Common myeloid progenitor, CD34-positive (primary cell): ENCODE measurements at regions not wholly inside any gene's neighbourhood (a gene's known extent, or its start where the extent isn't known, plus 50 kb on each side); places are given as distances from the start of the nearest gene placed in this dataset.
A peak's percentile ranks its signal among the peaks of the same experiment; 100 is the strongest.
"Not testable (repeated sequence)": the region's sequence is repeated elsewhere in the genome, so short reads cannot be mapped to it uniquely, and the experiment has no call there.

Source experiments
- CTCF ChIA-PET: fragments of 350-600 bp; sonication (Branson Sonifier 250); formaldehyde crosslinking; loops from one replicate; lab custom pipeline; 2021; ENCODE audit warnings: antibody characterized with exemption; lab: Charles Lee
- POLR2A ChIA-PET: fragments of 350-600 bp; sonication (Branson Sonifier 250); formaldehyde crosslinking; loops from one replicate; lab custom pipeline; 2021; ENCODE audit warnings: antibody characterized with exemption; lab: Charles Lee
- DNase-seq, 3 donors: peaks; one replicate each; pipeline versions ENCODE4 v3.0.0 to v3.0.0-alpha.2; 2013
- H3K27ac ChIP-seq, 2 experiments: 1 replicate in 1 of 2; 2 replicates in 1 of 2; pipeline ENCODE4 v1.7.0; 2013; ENCODE audit warnings: inconsistent platforms in 2 of 2, low read length in 2 of 2, mild to moderate bottlenecking in 2 of 2, low read depth in 1 of 2, moderate library complexity in 1 of 2; ENCODE audit not compliant: severe bottlenecking in 2 of 2, insufficient read depth in 1 of 2, poor library complexity in 1 of 2
- H3K27me3 ChIP-seq, 5 experiments: replicated peaks in 2 of 5; 1 replicate in 3 of 5; 2 replicates in 2 of 5; pipeline versions ENCODE4 v1.6.1 to v1.7.0; 2013; ENCODE audit warnings: low read length in 4 of 5, mild to moderate bottlenecking in 2 of 5, moderate library complexity in 2 of 5, inconsistent platforms in 1 of 5; ENCODE audit not compliant: insufficient read depth in 5 of 5, control insufficient read depth in 4 of 5
- H3K36me3 ChIP-seq, 4 experiments: 1 replicate in 2 of 4; 2 replicates in 2 of 4; pipeline versions ENCODE4 v1.6.1 to v1.7.0; 2013; ENCODE audit warnings: low read length in 3 of 4, control low read depth in 1 of 4, mild to moderate bottlenecking in 1 of 4; ENCODE audit not compliant: control insufficient read depth in 4 of 4, insufficient read depth in 4 of 4
- H3K4me1 ChIP-seq, 4 experiments: 1 replicate in 3 of 4; 2 replicates in 1 of 4; pipeline versions ENCODE4 v1.6.1 to v1.7.1; 2013; ENCODE audit warnings: low read length in 3 of 4, mild to moderate bottlenecking in 3 of 4, control low read depth in 1 of 4, inconsistent platforms in 1 of 4, moderate library complexity in 1 of 4; ENCODE audit not compliant: control insufficient read depth in 4 of 4, insufficient read depth in 4 of 4; ENCODE audit errors: control extremely low read depth in 1 of 4
- H3K4me3 ChIP-seq, 7 experiments: 1 replicate in 4 of 7; 2 replicates in 3 of 7; pipeline versions ENCODE4 v1.5.1 to v1.7.0; 2013; ENCODE audit warnings: mild to moderate bottlenecking in 7 of 7, low read length in 6 of 7, moderate library complexity in 6 of 7, inconsistent platforms in 2 of 7, low read depth in 2 of 7, control low read depth in 1 of 7; ENCODE audit not compliant: insufficient read depth in 4 of 7, control insufficient read depth in 1 of 7; ENCODE audit errors: extremely low read depth in 1 of 7
- H3K9me3 ChIP-seq, 5 experiments: 1 replicate in 4 of 5; 2 replicates in 1 of 5; pipeline versions ENCODE4 v1.6.1 to v1.7.1; 2013; ENCODE audit warnings: low read length in 4 of 5, mild to moderate bottlenecking in 2 of 5, inconsistent platforms in 1 of 5, low read depth in 1 of 5, moderate library complexity in 1 of 5; ENCODE audit not compliant: control insufficient read depth in 4 of 5, insufficient read depth in 2 of 5; ENCODE audit errors: control extremely low read depth in 1 of 5
- WGBS: methylation state at CpG from one replicate; pipeline ENCODE4 v1.1.5; 2013; ENCODE audit not compliant: insufficient coverage; 5-methylcytosine and 5-hydroxymethylcytosine counted together

DNA sequence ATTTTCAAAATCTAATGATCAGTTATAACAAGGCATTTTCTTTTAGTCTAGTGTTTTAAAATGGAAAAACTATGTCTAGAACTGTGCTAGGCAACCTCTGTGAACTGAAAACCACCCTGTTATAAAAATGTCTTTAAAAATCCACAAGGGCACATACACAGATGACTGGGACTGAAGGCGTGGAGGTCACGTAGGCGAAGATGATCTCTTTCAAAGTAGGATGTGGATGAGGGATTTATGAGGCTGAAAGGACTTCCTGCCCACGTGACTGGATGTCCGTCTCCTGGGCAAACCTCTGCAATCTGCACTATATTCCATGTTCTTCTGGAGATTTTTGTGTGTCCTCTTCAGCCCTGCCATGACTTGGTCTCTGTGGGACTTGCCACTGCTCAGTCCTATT is 84.2 kb upstream of the ZNF536 start:
- Histone ChIP-seq H3K9me3 (no peaks in the 10 kb centered on the region), H3K27ac (no peak overlapping the region), H3K36me3 (no peaks in the 10 kb centered on the region), H3K4me1 (no peaks in the 10 kb centered on the region), H3K4me3 (no peak overlapping the region), H3K27me3 (peaks cover 0 to 27% (median 4%) of the 10 kb centered on the region in 5 experiments)
- ChIA-PET POLR2A (no interaction called here), CTCF (no interaction called here)
- no peak for DNase-seq
- WGBS, result no CpG with 5 or more reads among the region's 5 CpGs

DNA sequence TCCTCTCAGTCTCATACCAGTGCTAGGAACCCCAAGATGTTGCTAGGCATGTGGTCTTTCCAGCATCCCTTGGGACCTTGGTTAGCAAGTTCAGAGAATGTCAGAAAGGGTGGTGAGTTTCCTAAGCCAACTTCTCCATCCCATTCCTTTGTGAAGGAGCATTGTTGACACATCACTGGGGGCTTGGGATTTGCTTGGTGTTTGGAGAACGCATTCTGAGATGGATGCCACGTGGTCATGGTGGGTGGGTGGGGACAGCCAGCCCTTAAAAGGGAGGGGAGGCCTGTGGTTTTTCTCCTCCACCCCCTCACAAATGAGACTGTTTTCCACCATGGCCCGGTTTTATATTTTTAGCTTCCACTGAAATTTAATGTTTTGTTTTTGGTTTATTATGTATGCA is 83.3 kb upstream of the ZNF536 start:
- no peaks in the 10 kb centered on the region for H3K36me3 ChIP-seq
- peaks cover 0 to 22% (median 3%) of the 10 kb centered on the region in 5 experiments for H3K27me3 ChIP-seq
- ChIA-PET CTCF (no interaction called here), POLR2A (no interaction called here)
- WGBS, result no CpG with 5 or more reads among the region's 3 CpGs
- H3K9me3 ChIP-seq, result no peaks in the 10 kb centered on the region
- no peak overlapping the region for H3K27ac ChIP-seq
- DNase-seq, result no peak
- H3K4me1 ChIP-seq, result no peaks in the 10 kb centered on the region
- H3K4me3 ChIP-seq, result peak overlapping the region in 1 of 7 experiments; percentile 1

DNA sequence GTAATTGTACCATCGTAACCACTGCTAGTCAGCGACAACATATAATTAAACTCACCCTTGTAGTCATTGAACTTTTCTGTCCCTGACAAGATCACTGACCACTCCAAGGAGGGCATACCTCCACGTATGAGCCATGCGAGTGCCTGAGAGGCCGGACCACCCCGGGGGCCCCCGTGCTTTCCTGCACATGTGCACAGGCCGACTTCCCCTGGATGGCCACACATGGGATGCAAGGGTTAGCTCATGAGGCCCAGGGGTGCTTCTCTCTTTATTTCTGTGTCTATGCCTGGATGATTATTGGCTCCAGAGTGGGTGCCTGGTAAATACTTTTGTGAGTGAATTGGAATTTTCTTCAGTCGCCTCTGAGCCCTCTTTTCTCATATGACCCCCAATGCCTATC is 82.8 kb upstream of the ZNF536 start:
- ChIA-PET CTCF (no interaction called here), POLR2A (no interaction called here)
- DNase-seq, result no peak
- Histone ChIP-seq H3K9me3 (no peaks in the 10 kb centered on the region), H3K36me3 (no peaks in the 10 kb centered on the region), H3K4me3 (peak overlapping the region in 1 of 7 experiments; percentile 1), H3K4me1 (no peaks in the 10 kb centered on the region), H3K27me3 (peaks cover 0 to 21% (median 3%) of the 10 kb centered on the region in 5 experiments), H3K27ac (no peak overlapping the region)
- WGBS, result 96% methylated on average over 8 of the region's 9 CpGs

DNA sequence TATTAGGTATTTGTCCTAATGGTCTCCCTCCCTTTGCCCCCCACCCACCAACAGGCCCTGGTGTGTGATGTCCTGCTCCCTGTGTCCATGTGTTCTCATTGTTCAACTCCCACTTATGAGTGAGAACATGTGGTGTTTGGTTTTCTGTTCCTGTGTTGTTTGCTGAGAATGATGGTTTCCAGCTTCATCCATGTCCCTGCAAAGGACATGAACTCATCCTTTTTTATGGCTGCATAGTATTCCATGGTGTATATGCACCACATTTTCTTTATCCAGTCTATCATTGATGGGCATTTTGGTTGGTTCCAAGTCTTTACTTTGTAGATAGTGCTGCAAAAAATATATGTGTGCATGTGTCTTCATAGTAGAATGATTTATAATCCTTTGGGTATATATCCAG is 81.4 kb upstream of the ZNF536 start:
- DNase-seq, POLR2A ChIA-PET, H3K4me3 ChIP-seq, CTCF ChIA-PET, H3K9me3 ChIP-seq, H3K4me1 ChIP-seq, H3K27ac ChIP-seq, H3K36me3 ChIP-seq: not testable (repeated sequence)
- peaks cover 0 to 23% (median 4%) of the 10 kb centered on the region in 5 experiments for H3K27me3 ChIP-seq

DNA sequence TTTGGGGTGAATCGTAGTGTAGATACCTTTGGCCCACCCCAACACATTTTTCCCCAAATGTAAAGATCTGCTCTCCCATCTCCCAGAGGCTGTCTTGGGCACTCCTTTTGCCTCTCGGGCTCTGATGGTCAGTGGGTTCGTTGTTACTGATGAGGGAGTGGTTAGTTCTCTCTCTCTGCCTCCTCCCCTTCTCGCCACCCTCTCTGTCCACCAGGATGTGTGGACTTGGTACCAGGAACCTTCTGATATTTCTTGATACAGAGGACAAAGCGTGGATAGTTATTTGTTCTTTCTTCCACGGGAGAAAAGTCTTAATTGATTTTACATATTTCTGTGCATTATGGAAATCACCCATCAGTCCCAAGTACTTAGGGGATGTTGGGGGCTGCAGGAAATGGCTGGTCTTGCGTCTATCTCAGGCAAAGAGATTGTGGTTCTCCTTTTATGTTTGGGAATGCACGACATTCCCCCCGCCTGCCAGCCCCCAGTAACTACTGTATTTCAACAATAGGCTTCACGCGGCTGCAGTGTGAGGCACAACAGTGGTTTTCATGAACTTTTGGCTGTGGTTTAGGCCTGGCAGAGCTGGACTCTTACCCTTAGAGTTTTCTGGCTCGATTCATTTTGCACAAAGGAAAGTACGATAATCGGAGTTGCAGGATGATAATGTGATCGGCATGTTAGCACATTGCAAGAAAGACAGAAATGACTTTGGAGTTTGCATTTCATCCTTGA is 79.0 kb upstream of the ZNF536 start:
- no peak overlapping the region for H3K27ac ChIP-seq
- H3K27me3 ChIP-seq, result peaks cover 2 to 34% (median 6%) of the 10 kb centered on the region in 5 experiments
- no peaks in the 10 kb centered on the region for H3K4me1 ChIP-seq
- no peak for DNase-seq
- no peak overlapping the region for H3K4me3 ChIP-seq
- H3K9me3 ChIP-seq, result no peaks in the 10 kb centered on the region
- POLR2A ChIA-PET, result no interaction called here
- CTCF ChIA-PET, result no interaction called here
- H3K36me3 ChIP-seq, result no peaks in the 10 kb centered on the region
- WGBS, result 66% methylated on average over 10 of the region's 15 CpGs

DNA sequence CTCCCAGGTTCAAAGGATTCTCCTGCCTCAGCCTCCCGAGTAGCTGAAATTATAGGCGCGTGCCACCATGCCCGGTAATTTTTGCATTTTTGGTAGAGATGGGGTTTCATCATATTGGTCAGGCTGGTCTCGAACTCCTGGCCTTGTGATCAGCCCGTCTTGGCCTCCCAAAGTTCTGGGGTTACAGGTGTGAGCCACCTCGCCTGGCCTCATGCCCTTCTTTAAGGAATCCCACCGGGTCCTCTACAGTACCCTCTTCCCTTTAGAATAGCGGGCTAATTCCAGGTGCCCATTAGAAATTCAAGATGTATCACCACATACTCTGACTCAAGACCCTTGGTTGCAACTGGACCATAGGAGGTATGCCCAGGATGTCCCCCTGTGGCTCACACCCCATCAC is 74.2 kb upstream of the ZNF536 start:
- no peak overlapping the region for H3K27ac ChIP-seq
- no peaks in the 10 kb centered on the region for H3K4me1 ChIP-seq
- WGBS, result 100% methylated on average over 6 of the region's 9 CpGs
- peaks cover 2 to 34% (median 8%) of the 10 kb centered on the region in 5 experiments for H3K27me3 ChIP-seq
- DNase-seq, result no peak
- H3K9me3 ChIP-seq, result no peaks in the 10 kb centered on the region
- H3K4me3 ChIP-seq, result no peak overlapping the region
- POLR2A ChIA-PET, result no interaction called here
- CTCF ChIA-PET, result no interaction called here
- H3K36me3 ChIP-seq, result no peaks in the 10 kb centered on the region

DNA sequence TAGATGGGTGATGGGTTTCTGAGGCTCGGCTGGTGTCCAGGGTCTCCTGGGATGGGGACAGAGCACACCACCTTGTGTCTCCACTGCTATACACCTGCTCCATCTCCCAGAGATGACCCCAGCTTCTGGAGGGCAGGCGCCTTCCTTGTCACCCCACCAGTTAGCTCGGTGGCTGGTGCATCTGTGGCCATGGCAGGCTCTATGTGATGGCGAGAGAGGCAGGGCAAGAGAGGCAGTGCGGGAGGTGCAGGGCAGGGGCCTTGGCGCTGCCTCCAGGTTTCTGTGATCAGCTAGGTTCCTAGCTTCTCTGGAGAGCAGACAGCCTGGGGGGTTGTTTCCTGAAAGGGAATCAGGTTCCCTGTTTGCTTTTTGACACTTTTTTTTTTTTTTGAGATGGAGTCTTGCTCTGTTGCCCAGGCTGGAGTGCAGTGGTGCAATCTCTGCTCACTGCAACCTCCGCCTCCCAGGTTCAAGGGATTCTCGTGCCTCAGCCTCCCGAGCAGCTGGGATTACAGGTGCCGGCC is 69.0 kb upstream of the ZNF536 start:
- H3K36me3 ChIP-seq, result no peaks in the 10 kb centered on the region
- no peak overlapping the region for H3K27ac ChIP-seq
- no peak for DNase-seq
- ChIA-PET CTCF (no interaction called here), POLR2A (no interaction called here)
- no peaks in the 10 kb centered on the region for H3K4me1 ChIP-seq
- peaks cover 0 to 16% (median 0%) of the 10 kb centered on the region in 5 experiments for H3K27me3 ChIP-seq
- no peaks in the 10 kb centered on the region for H3K9me3 ChIP-seq
- no peak overlapping the region for H3K4me3 ChIP-seq
- 96% methylated on average over 9 of the region's 10 CpGs for WGBS
